ENCODE measurements at regions not wholly inside any gene's neighbourhood (a gene's known extent, or its start where the extent isn't known, plus 50 kb on each side); places are given as distances from the start of the nearest gene placed in this dataset.

GRCh38 chr1:9434247-9435152 lies 104.8 kb upstream of the SLC25A33 start:
- Histone ChIP-seq H3K9me3 (no peaks in the 10 kb centered on the region), H3K27me3 (ENCODE audit: insufficient read depth) (no peaks in the 10 kb centered on the region), H3F3A (replicated peaks; ENCODE audit: insufficient read depth) (no peaks in the 10 kb centered on the region), H3K4me3 (ENCODE audit: low read depth in 2 of 2, low read length in 1 of 2) (no peak overlapping the region), H3K36me3 (replicated peaks in 1 of 2; ENCODE audit: control insufficient read depth in 1 of 2, insufficient read depth in 2 of 2, low read length in 1 of 2) (no peaks in the 10 kb centered on the region), H3K27ac (ENCODE audit: low read depth in 2 of 2, low read length in 1 of 2) (no peak overlapping the region), H3K4me2 (no peak overlapping the region), H2AFZ (ENCODE audit: low read depth) (no peak overlapping the region), H3K4me1 (ENCODE audit: control insufficient read depth in 1 of 2, insufficient read depth in 2 of 2, low read depth in 1 of 2, low read length in 1 of 2) (peaks cover 1 to 2% of the 10 kb centered on the region in 2 experiments; a peak in 1 of 4 replicates), H4K20me1 (ENCODE audit: insufficient read depth) (no peaks in the 10 kb centered on the region), H3K79me2 (ENCODE audit: insufficient read depth) (no peaks in the 10 kb centered on the region), H3K9ac (no peak overlapping the region), H3K9me2 (no peaks in the 10 kb centered on the region)
- DNase-seq: no peak
- ChIA-PET CTCF (interaction anchor here (1.2 to 1.3 kb wide), 2 partner anchors 11 to 21 kb away, joined by 4 to 7 read pairs; no protein-coding TSS in a partner anchor), POLR2A (no interaction called here)
- no peak for TF ChIP-seq EZH2phosphoT487 (IDR thresholded peaks at IDR 0.05; ENCODE audit: borderline replicate concordance, low read depth)
- no peak for TF ChIP-seq NFIC (IDR thresholded peaks at IDR 0.05; ENCODE audit: borderline replicate concordance)
- TF ChIP-seq EP300 (IDR thresholded peaks at IDR 0.05; ENCODE audit: borderline replicate concordance in 1 of 2, low read depth in 1 of 2, low read length in 1 of 2): no peak
- no peak for TF ChIP-seq FOSL2 (IDR thresholded peaks at IDR 0.05; ENCODE audit: borderline replicate concordance, low read depth)
- TF ChIP-seq MAX (IDR thresholded peaks at IDR 0.05; ENCODE audit: low read depth): no peak
- no peak for TF ChIP-seq TAF1 (IDR thresholded peaks at IDR 0.05; ENCODE audit: borderline replicate concordance, low read depth, low read length)
- no peak for TF ChIP-seq RFX5 (IDR thresholded peaks at IDR 0.05; ENCODE audit: low read length)
- no peak for TF ChIP-seq RAD21 (IDR thresholded peaks at IDR 0.05; ENCODE audit: low read length)
- no peak for TF ChIP-seq CHD2 (IDR thresholded peaks at IDR 0.05; ENCODE audit: low read length, partially characterized antibody)
- no peak for TF ChIP-seq RXRA (IDR thresholded peaks at IDR 0.05; ENCODE audit: borderline replicate concordance, low read depth)
- no peak for TF ChIP-seq TCF12 (IDR thresholded peaks at IDR 0.05)
- WGBS (ENCODE audit: low lambda C conversion rate): 69% methylated on average over 10 of the region's 11 CpGs

GRCh38 chr1:9435153-9435636 lies 104.1 kb upstream of the SLC25A33 start:
- no peaks in the 10 kb centered on the region for H3K9me2 ChIP-seq
- DNase-seq: no peak
- H3K36me3 ChIP-seq (replicated peaks in 1 of 2; ENCODE audit: control insufficient read depth in 1 of 2, insufficient read depth in 2 of 2, low read length in 1 of 2): no peaks in the 10 kb centered on the region
- H3K4me3 ChIP-seq (ENCODE audit: low read depth in 2 of 2, low read length in 1 of 2): no peak overlapping the region
- no peak overlapping the region for H3K9ac ChIP-seq
- ChIA-PET CTCF (no interaction called here), POLR2A (no interaction called here)
- no peak overlapping the region for H3K4me2 ChIP-seq
- 30% methylated on average over 4 of the region's 4 CpGs for WGBS (ENCODE audit: low lambda C conversion rate)
- no peaks in the 10 kb centered on the region for H4K20me1 ChIP-seq (ENCODE audit: insufficient read depth)
- H2AFZ ChIP-seq (ENCODE audit: low read depth): no peak overlapping the region
- H3K4me1 ChIP-seq (ENCODE audit: control insufficient read depth in 1 of 2, insufficient read depth in 2 of 2, low read depth in 1 of 2, low read length in 1 of 2): no peaks in the 10 kb centered on the region
- no peaks in the 10 kb centered on the region for H3K27me3 ChIP-seq (ENCODE audit: insufficient read depth)
- H3K27ac ChIP-seq (ENCODE audit: low read depth in 2 of 2, low read length in 1 of 2): no peak overlapping the region
- no peaks in the 10 kb centered on the region for H3F3A ChIP-seq (replicated peaks; ENCODE audit: insufficient read depth)
- H3K9me3 ChIP-seq: no peaks in the 10 kb centered on the region
- no peaks in the 10 kb centered on the region for H3K79me2 ChIP-seq (ENCODE audit: insufficient read depth)
- TF ChIP-seq FOXJ3 (CRISPR knock-in tag; IDR thresholded peaks at IDR 0.05) (no peak), RXRA (IDR thresholded peaks at IDR 0.05; ENCODE audit: borderline replicate concordance, low read depth) (no peak), CHD2 (IDR thresholded peaks at IDR 0.05; ENCODE audit: low read length, partially characterized antibody) (no peak), CTCF (IDR thresholded peaks at IDR 0.05) (no peak)
